ENCODE measurements at regions not wholly inside any gene's neighbourhood (a gene's known extent, or its start where the extent isn't known, plus 50 kb on each side); places are given as distances from the start of the nearest gene placed in this dataset.
A peak's percentile ranks its signal among the peaks of the same experiment; 100 is the strongest.
"Not testable (repeated sequence)": the region's sequence is repeated elsewhere in the genome, so short reads cannot be mapped to it uniquely, and the experiment has no call there.

DNA sequence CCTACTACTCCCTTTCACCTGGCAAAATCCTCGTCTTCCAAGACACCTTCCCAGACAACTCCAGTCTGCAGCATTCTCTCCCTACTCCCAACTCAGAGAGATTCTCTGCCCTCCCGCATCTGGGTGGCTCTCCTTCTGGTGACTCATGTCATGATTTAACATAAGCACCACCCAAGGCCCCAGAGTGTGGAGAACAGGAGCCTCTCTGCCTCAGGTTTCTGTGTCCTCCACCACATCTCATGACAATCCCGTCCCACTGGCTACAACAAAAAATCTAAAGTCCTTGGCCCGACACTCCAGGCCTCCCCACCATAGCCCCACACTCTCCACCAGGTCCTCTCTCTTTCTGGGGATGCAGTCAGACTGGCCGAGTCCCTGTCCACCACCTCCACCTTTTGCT is 197.1 kb downstream of the BCL11A start:
- no peak for DNase-seq

GRCh38 chr2:60355849-60356261 is 197.6 kb downstream of the BCL11A start:
- no peak for DNase-seq

DNA sequence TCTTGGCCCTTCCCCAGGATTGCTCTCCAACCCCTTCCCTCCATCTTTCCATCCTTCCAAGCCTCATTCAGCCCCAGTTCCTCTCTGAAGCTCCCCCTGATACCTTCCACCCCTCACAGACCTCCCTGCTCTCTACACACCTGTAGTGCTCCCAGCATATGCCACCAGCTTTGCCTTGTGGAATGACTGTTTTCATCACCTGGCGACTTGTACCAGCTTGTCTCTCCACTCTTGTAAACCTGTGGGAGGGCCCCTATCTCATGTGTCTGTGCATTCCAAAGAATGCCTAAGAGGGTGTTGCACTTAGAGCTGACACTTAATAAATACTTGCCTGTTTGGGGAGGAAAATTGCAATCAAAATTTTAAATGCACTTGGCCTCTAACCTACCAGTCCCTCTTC is 198.7 kb downstream of the BCL11A start:
- no peak for DNase-seq

DNA sequence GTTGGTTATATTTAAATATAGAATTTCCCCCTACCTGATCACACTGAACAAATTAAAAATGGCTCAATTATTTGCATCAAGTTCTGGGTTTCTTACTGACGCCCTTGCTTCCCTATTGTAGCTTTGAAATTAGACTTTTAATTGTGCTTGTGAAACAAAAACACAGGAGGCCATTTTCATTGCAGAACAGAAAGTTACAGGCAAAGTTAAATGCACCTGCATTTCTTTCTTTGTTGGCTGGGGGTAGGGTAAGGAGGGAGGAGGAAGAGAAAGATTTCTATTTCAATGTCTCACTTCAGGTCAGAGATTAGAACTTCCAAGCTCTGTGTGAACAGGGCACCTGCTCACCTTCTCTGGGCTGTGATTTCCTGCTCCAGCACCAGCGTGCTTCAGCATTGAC is 199.6 kb downstream of the BCL11A start:
- no peak for DNase-seq

- no peak for DNase-seq
Observed at GRCh38 chr2:60353406-60353800, 200.1 kb downstream of the BCL11A start.

DNA sequence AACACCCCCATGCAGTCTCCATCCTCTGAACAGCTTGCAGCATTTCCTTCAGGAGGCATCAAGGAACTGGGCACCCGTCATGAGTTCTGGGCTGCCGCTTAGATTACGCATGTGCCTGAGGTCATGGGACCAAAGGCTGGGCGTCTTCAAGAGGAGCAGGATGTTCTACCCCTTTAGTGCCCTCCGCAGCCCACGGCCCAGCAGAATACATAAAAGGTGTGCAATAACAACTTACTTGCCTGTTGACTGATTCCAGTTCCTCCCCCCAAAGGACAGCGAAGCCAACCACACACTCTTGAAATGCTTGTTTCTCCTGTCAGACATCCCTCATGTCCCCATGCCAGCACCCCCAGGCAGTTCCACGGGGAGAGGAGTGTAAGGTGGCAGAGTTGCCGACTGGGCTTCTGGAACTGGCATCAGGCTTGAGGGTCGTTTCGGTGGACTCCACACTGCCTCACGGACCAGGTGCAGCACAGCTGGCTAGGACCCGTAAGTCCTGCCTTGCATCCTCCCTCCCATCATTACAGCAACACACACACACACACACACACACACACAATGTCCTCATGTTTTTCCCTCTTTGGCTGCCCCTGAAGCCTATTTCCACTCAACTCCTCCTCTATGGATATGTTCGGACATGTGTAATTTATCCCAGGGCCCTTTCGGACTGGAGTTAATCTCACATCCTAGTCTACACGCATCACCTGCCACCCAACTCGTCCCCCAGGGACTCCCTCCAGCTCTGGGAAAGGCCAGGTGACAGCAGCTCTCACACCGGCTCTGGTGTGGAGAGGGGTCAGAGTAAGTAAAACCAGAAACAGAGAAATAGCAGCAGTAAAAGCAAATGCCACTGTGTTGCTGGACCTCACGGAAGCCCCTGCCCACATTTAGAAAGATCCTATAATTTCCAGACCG is 200.7 kb downstream of the BCL11A start:
- no peak for DNase-seq

DNA sequence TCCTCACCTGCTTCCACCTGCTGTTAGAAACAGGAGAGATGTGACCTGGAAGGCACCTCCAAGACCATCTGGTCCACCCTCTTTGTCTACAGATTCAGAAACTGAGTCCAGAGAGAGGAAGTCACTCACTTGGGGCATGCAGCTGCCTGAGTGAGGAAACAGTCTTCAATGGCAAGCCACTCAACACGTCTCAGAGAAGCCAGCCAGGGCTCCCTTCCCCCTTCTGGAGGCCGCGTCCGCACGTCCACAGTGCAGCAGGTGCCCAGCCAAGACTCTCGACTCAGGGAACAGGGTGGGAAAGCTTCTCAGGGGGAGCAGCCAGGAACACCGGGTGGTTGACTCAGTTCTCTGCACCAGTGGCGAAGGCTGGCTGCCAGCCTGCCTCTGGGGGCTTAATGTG is 201.7 kb downstream of the BCL11A start:
- no peak for DNase-seq

DNA sequence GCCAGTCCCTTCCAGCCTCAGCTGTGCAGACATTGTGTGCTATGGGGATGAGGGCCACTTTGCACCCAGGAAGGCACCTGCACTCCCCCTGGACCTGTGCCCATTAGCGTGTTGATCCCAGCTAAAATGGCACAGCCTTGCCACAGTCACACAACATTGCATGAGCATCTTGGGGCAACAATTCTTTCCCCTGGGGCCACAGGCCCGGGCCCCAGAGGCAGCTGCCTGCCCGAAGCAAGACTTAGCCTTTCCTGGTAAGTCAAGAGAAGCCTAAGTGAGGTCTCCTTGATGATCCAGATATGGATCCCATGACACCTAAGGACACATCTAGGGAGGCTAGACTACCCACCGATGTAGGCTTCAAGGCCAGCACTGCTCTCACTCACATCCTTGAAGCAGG is 202.1 kb downstream of the BCL11A start:
- no peak for DNase-seq

GRCh38 chr2:60350791-60351190 is 202.7 kb downstream of the BCL11A start:
- DNase-seq = no peak

DNA sequence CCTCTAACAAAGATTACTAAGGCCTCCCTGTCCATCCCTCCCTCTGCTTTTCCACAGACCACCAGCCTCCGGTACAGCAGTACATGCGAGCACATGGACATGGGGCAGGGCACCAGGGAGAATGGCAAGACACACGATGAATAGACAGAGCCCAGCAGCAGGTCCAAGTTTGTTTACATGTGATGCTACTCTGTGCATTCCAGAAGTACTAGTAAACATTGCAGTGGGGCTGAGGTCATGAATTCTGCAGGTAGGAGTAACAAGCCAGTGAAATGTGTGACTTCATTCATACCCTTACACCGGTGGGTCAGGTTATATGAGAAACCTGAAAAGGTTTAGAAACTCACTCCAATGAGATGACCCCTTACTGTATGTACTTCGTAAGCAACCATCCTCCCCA is 205.7 kb downstream of the BCL11A start:
- DNase-seq = no peak

GRCh38 chr2:60342491-60342890 is 211.0 kb downstream of the BCL11A start:
- not testable (repeated sequence) for DNase-seq

DNA sequence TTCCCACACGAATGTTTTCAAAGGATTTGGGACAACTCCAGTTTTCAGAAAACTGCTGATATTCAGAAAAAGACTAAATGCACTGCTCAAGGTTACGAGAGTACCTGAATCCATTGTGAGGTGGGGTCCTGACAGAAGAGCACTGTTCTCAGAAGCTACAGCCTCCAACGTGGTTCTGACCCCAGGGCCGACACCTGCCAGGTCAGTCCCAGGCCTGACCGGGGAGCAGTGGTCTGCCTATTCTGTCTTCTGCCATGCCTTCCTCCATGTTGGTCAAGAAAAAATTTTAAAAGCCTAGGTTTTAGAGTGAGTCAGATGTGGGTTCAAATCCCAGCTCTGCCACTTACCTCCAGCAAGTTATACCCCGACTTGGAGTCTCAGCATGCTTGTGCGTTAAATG is 212.3 kb downstream of the BCL11A start:
- no peak for DNase-seq

DNA sequence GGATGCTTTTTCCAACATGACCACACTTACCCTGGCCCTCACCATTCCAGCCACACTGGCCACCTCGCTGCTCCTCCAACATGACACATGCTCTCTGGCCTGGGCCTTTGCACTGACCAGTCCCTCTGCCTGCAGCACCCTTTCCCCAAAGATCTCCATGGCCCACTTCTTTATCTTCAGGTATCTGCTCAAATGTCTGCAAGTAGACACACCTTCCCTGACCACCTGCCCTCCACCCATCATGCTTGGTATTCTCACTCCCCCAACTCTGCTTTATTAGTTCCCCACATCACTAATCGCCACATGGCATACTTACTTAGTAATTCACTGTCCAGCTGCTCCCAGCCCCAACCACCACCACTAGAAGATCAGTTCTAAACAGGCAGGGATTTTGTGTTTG is 214.2 kb downstream of the BCL11A start:
- no peak for DNase-seq

DNA sequence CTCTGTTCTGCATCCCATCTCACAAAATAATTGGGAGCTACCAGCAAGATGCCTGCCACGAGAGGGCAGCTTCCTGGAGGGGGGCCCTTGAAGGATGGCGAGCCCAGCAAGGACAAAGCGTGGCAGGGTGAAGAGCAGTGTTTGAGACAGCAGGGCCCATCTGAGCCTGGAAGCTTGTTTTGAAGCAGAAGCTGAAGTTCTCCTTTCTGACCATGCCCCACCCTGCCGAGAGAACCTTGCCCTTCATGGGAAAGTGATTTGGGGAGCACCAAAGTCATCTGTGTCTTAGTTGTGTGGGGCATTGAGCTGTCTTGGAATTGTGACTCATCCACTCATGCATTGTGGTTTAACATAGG is 216.3 kb downstream of the BCL11A start:
- no peak for DNase-seq

GRCh38 chr2:60336442-60337141 is 216.9 kb downstream of the BCL11A start:
- no peak for DNase-seq

GRCh38 chr2:60335533-60336237 is 217.8 kb downstream of the BCL11A start:
- DNase-seq = no peak

- DNase-seq = no peak
Observed at GRCh38 chr2:60334610-60335009, 218.8 kb downstream of the BCL11A start.

- no peak for DNase-seq
Observed at GRCh38 chr2:60333264-60333663, 220.2 kb downstream of the BCL11A start.

DNA sequence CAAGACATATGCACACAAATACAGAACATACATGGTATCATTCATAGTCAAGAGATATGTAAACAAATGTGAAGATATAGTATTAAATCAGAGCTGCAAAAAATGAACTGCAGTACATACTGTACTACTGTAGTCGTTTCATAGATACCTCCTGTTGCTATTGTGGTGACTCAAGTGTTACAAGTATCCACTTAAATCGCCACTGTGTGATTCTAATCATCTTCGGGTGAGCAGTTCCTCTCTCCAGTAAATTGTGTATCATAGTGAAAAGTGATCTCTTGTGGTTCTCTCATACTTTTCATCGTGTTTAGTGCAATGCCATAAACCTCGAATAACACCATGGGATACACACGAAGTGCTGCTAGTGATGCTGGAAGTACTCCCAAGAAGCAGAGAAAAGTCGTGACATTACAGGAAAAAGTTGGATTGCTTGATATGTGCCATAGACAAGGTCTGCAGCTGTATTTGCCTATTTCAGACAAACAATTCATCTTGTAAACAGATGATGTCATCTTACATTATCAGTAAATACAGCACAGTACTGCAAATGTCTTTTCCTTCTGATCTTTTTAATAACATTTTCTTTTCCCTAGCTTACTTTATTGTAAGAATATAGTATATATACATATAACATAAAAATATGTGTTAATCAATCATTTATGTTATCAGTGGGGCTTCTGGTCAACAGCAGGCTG is 222.2 kb downstream of the BCL11A start:
- no peak for DNase-seq

- DNase-seq = no peak
Observed at GRCh38 chr2:60329225-60329624, 224.2 kb downstream of the BCL11A start.

- no peak for DNase-seq
Observed at GRCh38 chr2:60324536-60324935, 228.9 kb downstream of the BCL11A start.

DNA sequence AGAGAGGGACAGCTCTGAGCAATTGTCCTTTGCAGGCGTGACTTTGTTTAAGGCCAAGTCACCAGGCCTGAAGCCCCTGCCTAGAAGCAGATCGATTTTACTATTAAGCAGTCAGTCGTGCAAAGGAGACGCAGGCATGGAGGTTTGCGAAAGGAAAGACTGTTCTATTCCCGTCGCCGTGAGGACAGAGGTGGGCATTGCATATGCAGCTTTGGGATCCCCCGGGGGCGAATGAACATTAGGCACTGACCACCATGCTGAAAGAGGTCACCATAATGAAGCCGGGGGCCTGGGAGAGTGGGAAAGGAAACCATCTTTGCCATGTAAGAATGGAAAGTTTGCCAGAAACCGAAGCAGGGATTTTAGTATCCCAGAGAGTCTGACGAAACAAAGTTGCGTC is 231.6 kb downstream of the BCL11A start:
- DNase-seq = no peak

DNA sequence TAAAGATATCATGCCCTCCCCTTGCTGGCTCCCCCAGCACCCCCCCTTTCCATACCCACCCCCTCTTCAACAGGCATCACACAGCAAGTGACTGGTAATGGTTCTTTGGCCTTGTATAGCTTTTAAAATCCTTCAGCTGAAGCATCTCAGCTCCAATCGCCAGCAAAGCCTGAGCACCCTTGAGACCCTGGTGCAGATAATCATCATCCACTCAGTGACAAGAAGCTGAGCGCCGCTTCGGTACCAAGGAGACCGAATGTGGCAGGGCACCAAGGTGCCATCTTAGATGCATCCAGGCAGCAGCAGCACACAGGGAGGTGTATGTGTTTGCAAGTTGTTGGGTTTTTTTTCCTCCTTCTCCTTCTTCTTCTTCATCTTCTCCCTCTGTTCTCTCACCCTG is 232.7 kb downstream of the BCL11A start:
- peak; percentile 71 for DNase-seq
